Fibroblast of lung (primary cell): ENCODE measurements at regions not wholly inside any gene's neighbourhood (a gene's known extent, or its start where the extent isn't known, plus 50 kb on each side); places are given as distances from the start of the nearest gene placed in this dataset.

Experiments
- DNase-seq, 2 donors: peaks; one replicate each; pipeline versions ENCODE4 v3.0.0 to v3.0.0-alpha.2; 2010; ENCODE audit warnings: low read depth in 2 of 2
- H2AFZ ChIP-seq: 2 replicates; pipeline ENCODE4 v1.5.1; 2012; ENCODE audit warnings: low read length, control low read depth, inconsistent platforms
- H3K27ac ChIP-seq: 2 replicates; pipeline ENCODE4 v1.5.1; 2011; ENCODE audit warnings: low read length, control low read depth; ENCODE audit not compliant: insufficient read depth
- H3K27me3 ChIP-seq: 2 replicates; pipeline ENCODE4 v1.5.1; 2011; ENCODE audit warnings: mild to moderate bottlenecking, low read length; ENCODE audit not compliant: control insufficient read depth, insufficient read depth
- H3K36me3 ChIP-seq: 2 replicates; pipeline ENCODE4 v1.5.1; 2011; ENCODE audit warnings: low read length; ENCODE audit not compliant: control insufficient read depth, insufficient read depth
- H3K4me1 ChIP-seq: 2 replicates; pipeline ENCODE4 v1.5.1; 2011; ENCODE audit warnings: low read length; ENCODE audit not compliant: control insufficient read depth, insufficient read depth; ENCODE audit errors: extremely low read depth
- H3K4me2 ChIP-seq: 2 replicates; pipeline ENCODE4 v1.5.1; 2011; ENCODE audit warnings: low read length, control low read depth; ENCODE audit not compliant: insufficient read depth; ENCODE audit errors: extremely low read depth
- H3K4me3 ChIP-seq, 4 experiments: fragments of 200-600 bp in 1 of 4; sonication (generic) in 1 of 4; replicated peaks in 1 of 4; 2 replicates each; pipeline ENCODE4 v1.5.1; 2011 to 2016; ENCODE audit warnings: low read length in 4 of 4, low read depth in 3 of 4, mild to moderate bottlenecking in 3 of 4, control low read depth in 2 of 4, inconsistent platforms in 1 of 4, mixed read lengths in 1 of 4; ENCODE audit not compliant: insufficient read depth in 1 of 4; ENCODE audit errors: control extremely low read depth in 1 of 4
- H3K79me2 ChIP-seq: 2 replicates; pipeline ENCODE4 v1.5.1; 2012; ENCODE audit warnings: mild to moderate bottlenecking, low read length, inconsistent platforms; ENCODE audit not compliant: control insufficient read depth, insufficient read depth
- H3K9ac ChIP-seq: 2 replicates; pipeline ENCODE4 v1.5.1; 2011; ENCODE audit warnings: mild to moderate bottlenecking, low read length, control low read depth; ENCODE audit not compliant: insufficient read depth
- H3K9me3 ChIP-seq: 2 replicates; pipeline ENCODE4 v1.5.1; 2012; ENCODE audit warnings: low read depth, low read length; ENCODE audit not compliant: control insufficient read depth, insufficient read depth
- H4K20me1 ChIP-seq: 2 replicates; pipeline ENCODE4 v1.5.1; 2011; ENCODE audit warnings: low read length; ENCODE audit not compliant: control insufficient read depth, insufficient read depth; ENCODE audit errors: extremely low read depth
- EZH2 ChIP-seq: IDR thresholded peaks from 2 replicates; pipeline ENCODE4 v1.5.1; 2012; ENCODE audit warnings: low read length, control low read depth, mild to moderate bottlenecking; ENCODE audit errors: missing control alignments
- TF ChIP-seq, protein P1 (sequence below), 2 donors: IDR thresholded peaks in 1 of 2; conservative IDR thresholded peaks in 1 of 2; 1 replicate in 1 of 2; 2 replicates in 1 of 2; pipeline ENCODE4 v1.5.1; 2011 to 2012; ENCODE audit warnings: low read length in 2 of 2, control low read depth in 1 of 2, inconsistent platforms in 1 of 2, low read depth in 1 of 2, mild to moderate bottlenecking in 1 of 2

DNA sequence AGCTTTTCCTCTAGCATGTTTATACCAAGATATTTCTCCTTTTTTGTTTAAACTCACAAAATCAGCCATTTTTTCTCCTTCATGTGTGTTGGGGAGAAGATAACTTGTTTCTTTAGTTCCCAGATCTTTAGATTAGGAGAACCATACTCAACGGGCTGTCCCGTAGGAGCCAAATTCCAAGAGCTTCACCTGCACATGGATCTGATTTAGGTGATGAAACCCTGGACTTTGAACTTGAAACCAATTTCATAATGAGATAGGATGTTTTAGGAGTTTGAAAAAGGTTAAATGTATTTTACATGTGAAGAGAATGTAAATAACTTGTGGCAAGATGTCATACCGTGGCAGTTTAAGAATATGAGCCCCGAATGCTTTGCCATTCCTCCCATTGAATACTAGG lies 280.0 kb upstream of the PCDH18 start:
- Histone ChIP-seq H3K4me1 (no peaks in the 10 kb centered on the region), H3K4me2 (no peak overlapping the region), H3K36me3 (no peaks in the 10 kb centered on the region), H3K79me2 (no peaks in the 10 kb centered on the region), H4K20me1 (no peaks in the 10 kb centered on the region), H3K27ac (no peak overlapping the region), H2AFZ (no peak overlapping the region), H3K27me3 (no peaks in the 10 kb centered on the region), H3K9ac (no peak overlapping the region), H3K9me3 (no peaks in the 10 kb centered on the region), H3K4me3 (no peak overlapping the region)
- TF ChIP-seq, protein P1, sequence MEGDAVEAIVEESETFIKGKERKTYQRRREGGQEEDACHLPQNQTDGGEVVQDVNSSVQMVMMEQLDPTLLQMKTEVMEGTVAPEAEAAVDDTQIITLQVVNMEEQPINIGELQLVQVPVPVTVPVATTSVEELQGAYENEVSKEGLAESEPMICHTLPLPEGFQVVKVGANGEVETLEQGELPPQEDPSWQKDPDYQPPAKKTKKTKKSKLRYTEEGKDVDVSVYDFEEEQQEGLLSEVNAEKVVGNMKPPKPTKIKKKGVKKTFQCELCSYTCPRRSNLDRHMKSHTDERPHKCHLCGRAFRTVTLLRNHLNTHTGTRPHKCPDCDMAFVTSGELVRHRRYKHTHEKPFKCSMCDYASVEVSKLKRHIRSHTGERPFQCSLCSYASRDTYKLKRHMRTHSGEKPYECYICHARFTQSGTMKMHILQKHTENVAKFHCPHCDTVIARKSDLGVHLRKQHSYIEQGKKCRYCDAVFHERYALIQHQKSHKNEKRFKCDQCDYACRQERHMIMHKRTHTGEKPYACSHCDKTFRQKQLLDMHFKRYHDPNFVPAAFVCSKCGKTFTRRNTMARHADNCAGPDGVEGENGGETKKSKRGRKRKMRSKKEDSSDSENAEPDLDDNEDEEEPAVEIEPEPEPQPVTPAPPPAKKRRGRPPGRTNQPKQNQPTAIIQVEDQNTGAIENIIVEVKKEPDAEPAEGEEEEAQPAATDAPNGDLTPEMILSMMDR (conservative IDR thresholded peaks at IDR 0.05 in 1 of 2, IDR thresholded peaks at IDR 0.05 in 1 of 2; ENCODE audit: low read depth in 1 of 2, low read length in 2 of 2), result no peak
- no peak for TF ChIP-seq EZH2
- DNase-seq, result no peak

DNA sequence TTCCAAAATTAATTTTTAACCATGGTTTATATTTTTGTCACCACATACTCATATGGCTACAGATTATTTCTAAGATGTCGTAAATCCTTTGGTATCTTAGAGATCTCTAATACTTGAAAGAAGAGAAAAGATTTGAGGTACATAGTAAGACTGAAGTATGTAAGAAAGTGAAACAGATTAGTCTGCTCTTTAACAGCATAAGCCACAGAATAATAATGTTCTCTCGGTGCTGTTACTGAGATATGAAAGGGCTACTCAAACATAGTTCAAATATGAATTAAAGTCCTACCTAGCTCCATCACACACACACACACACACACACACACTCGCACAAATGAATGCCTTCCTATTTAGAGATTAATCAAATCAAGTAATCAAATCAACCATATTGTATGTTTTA lies 274.1 kb upstream of the PCDH18 start:
- no peaks in the 10 kb centered on the region for H3K27me3 ChIP-seq
- no peak overlapping the region for H3K27ac ChIP-seq
- no peak for TF ChIP-seq EZH2
- TF ChIP-seq, protein P1 (conservative IDR thresholded peaks at IDR 0.05 in 1 of 2, IDR thresholded peaks at IDR 0.05 in 1 of 2; ENCODE audit: low read depth in 1 of 2, low read length in 2 of 2), result no peak
- no peaks in the 10 kb centered on the region for H3K79me2 ChIP-seq
- H3K9ac ChIP-seq, result no peak overlapping the region
- H3K4me1 ChIP-seq, result no peaks in the 10 kb centered on the region
- H4K20me1 ChIP-seq, result no peaks in the 10 kb centered on the region
- no peak overlapping the region for H3K4me2 ChIP-seq
- no peaks in the 10 kb centered on the region for H3K36me3 ChIP-seq
- no peak overlapping the region for H3K4me3 ChIP-seq
- H2AFZ ChIP-seq, result no peak overlapping the region
- no peaks in the 10 kb centered on the region for H3K9me3 ChIP-seq
- no peak for DNase-seq

DNA sequence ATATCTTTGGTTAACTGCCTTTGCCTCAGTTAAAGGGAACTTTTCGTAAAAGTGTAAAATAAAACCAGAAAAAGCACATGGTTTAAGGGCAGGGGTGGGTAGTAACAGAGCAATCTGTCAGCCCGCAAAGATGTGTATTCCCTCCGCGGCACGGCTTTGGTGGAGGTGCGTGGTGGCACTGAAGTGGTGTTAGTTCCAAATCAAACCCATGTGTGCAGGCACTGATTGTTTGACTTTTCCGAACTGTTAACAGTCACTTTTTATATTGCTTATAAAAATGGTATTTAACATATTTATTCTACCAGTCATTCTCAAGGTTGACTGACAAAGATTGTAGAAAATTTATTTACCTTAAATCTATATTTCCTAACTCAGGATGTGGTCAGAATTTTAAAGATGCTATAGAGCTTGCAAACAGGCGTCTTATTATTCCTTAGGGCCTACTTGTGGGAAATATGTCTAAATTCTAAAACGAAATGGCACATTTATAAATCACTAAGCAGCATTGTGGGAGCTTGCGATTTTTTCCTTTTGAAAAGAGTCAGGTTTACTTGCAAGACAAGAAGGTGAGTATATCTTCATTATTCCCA lies 272.7 kb upstream of the PCDH18 start:
- no peak for DNase-seq
- H3K27ac ChIP-seq, result no peak overlapping the region
- H4K20me1 ChIP-seq, result no peaks in the 10 kb centered on the region
- no peak overlapping the region for H3K9ac ChIP-seq
- no peak overlapping the region for H3K4me2 ChIP-seq
- TF ChIP-seq, protein P1 (conservative IDR thresholded peaks at IDR 0.05 in 1 of 2, IDR thresholded peaks at IDR 0.05 in 1 of 2; ENCODE audit: low read depth in 1 of 2, low read length in 2 of 2), result no peak
- no peak for TF ChIP-seq EZH2
- no peaks in the 10 kb centered on the region for H3K27me3 ChIP-seq
- H3K4me1 ChIP-seq, result no peaks in the 10 kb centered on the region
- no peaks in the 10 kb centered on the region for H3K36me3 ChIP-seq
- no peaks in the 10 kb centered on the region for H3K79me2 ChIP-seq
- no peaks in the 10 kb centered on the region for H3K9me3 ChIP-seq
- H3K4me3 ChIP-seq, result no peak overlapping the region
- H2AFZ ChIP-seq, result no peak overlapping the region
